CD4-positive, alpha-beta T cell treated with Interleukin-21 for 1 hour (primary cell): ENCODE measurements at regions not wholly inside any gene's neighbourhood (a gene's known extent, or its start where the extent isn't known, plus 50 kb on each side); places are given as distances from the start of the nearest gene placed in this dataset.
"Not testable (repeated sequence)": the region's sequence is repeated elsewhere in the genome, so short reads cannot be mapped to it uniquely, and the experiment has no call there.

Experiments
- DNase-seq: peaks from one replicate; pipeline ENCODE4 v3.0.0-alpha.2; 2020

DNA sequence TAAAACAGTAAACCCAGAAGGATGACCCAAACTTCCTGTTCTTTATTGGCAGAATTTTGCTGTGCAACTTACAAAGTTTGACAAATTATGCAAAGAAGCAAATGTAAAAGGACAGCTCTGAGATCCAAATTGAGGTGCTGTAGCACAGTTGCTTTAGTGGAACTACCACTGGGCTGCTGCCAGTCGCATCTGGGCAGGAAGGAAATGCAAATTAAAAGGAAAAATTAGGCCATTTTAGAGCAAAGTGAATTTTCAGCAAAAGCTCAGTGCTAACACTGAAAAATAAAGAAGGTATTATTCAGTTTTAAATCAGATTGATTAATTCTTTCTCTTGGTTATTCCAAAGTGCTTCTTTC lies 104.5 kb downstream of the ZMAT3 start:
- DNase-seq = no peak

DNA sequence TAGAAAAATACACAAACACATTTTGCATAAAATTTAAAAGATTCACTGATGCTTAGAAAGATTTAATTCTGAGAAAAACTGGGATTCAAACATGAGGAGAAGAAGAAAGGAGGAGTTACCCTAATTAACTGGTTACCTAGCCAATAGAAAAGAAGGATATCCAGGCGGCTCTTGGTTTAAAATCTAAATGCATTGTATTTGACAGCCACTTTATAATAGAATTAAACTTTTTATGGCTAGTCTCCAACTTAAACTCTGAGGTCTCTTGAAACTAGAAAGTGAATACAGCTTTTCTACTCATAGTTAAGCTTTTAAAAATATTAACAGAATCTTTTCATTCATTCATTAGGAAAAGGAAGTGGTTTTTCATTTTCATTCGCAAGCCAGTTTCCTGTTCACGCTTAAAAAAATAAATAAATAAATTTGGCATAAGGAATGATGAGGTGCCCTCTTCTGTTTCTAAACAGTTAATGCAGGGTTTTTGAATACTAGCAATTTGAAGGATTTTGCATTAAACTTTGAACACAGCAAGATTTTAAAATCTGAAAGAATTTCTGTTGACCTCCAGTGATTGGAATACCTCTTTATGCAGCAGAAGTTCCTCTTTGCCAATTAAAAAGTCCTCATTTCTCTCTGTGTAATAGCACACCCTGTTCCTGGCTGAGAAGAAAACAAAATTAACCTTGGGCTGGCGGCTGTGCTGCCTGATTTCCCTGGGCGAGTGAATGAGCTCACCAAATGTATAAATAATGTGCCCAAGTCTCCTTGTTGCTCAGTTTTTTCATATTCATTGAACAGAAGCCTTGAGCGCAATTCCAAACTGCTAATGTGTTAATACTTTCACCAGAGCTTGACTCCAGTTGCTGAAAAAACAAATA lies 105.1 kb downstream of the ZMAT3 start:
- DNase-seq = peak; percentile 7

DNA sequence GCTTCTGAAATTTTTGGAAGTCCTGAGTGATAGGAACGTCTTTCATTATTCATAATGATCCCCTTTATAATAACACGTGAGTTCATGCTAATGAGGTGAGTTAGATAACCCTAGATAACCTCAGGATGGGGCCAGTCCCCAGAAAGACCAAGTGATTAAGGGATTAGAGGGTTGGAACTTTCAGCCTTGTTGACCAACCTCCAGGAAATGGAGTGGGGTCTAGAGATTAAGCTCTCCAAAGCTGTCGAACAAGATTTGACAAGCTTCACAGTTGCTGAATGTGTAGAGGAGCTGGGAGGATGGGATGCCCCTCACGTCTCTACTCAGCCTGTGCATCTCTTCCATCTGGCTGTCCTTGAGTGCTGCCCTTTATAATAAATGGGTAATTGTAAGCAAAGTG lies 107.1 kb downstream of the ZMAT3 start:
- DNase-seq = no peak

DNA sequence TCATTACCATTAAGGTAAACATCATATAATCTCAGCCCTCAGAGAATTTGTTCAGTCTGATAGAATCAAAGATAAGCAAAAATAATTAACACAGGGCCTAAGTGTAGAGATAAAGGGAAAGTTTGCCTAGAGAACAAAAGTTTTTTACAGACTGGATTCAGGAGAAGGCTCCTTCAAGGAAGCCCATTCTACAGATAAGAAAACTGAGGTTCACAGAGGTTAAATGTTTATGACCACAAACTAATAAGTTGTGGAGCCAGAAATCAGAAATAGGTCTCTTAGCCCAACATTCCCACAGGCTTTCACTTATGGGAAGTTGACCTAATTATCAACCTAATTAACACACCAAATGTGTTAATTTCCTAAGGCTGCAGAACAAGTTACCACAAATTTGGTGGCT lies 110.7 kb downstream of the ZMAT3 start:
- no peak for DNase-seq

DNA sequence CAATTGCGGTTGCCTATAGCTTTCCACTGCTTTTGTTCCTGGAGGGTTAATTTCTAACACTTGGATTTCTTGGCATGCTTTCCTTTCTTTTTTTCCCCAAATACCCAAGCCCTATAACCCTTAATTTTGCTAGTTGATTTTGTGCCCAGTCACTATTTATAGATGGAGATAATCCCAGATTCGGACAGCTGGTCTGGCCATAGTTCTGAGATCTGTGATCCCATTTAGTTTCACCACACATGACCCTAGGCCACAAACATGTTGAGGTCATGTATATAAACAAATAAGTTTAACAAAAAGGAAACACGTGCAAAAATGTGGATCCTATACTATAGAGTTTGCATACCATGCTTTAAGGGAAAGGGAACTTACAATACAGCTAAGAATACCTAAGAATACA lies 111.4 kb downstream of the ZMAT3 start:
- DNase-seq = no peak

DNA sequence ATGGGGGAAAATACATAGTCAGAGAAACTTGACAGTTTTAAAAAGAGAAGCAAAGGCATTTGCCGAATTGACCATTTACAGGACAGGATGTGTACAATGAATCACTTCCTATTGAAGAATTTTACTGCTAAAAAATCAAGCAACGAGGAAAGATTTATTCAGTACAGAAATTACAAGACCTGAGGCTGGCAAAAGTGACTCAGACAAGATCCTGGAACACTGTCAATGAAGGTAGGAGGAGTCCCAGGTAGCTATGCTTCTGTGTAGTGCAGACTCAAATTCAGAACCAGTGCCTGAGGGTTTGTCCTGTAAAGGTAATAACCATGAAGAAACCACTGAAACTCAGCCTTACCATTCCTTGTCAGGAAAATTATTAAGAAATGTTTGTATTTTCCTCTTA lies 120.9 kb downstream of the ZMAT3 start:
- no peak for DNase-seq

DNA sequence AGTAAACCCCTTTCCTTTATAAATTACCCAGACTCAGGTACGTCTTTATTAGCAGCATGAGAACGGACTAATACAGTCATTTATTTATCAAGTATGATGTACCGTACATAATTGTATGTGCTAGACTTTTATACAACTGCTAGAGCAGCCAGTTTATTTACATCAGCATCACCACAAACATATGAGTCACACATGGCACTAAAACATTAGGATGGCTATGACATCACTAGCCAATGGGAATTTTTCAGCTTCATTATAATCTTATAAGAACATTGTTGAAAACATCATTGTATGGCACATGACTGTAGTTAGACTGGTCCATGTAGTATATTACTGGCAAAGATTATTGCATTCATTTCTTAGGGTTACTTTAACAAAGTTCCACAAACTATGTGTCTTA lies 121.7 kb downstream of the ZMAT3 start:
- DNase-seq = no peak

DNA sequence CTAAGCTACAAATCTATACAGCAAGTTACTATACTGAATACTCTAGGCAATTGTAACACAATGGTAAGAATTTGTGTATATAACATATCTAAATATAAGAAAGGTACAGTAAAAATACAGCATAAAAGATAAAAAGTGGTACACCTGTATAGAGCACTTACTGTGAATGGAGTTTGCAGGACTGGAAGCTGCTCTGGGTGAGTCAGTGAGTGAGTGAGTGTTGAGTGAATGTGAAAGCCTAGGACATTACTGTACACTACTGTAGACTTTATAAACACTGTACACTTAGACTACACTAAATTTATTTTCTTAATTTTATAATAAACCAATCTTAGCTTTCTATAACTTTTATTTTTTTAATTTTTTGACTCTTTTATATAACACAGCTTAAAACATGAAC lies 123.1 kb downstream of the ZMAT3 start:
- no peak for DNase-seq

DNA sequence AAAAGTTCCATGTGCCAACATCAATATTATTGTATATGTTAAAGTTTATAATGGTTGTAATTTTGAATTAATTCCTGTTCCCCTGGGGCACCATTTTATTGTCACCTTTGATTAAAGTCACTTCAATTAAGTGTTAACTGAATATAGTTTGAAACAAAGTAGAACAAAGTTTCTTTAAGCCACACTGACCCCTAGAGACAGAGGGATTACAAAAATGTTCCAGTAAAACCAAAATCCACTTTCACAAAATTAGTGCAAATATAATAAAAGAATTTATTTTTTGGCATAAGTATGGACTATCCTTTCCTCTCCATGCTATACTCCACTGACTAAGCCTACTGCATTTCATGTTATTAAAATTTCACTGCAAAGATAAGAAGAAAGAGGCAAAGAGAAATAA lies 123.9 kb downstream of the ZMAT3 start:
- DNase-seq = no peak

DNA sequence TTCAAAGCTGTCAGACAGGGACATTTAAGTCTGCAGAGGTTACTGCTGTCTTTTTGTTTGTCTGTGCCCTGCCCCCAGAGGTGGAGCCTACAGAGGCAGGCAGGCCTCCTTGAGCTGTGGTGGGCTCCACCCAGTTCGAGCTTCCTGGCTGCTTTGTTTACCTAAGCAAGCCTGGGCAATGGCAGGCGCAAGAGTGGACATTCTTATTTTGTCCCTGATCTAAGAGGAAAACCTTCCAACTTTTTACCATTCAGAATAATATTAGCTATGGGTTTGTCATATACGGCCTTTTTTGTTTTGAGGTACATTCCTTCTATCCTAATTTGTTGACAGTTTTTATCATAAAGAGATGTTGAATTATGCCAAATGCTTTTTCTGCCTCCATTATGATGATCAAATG lies 129.3 kb downstream of the ZMAT3 start:
- DNase-seq = not testable (repeated sequence)

DNA sequence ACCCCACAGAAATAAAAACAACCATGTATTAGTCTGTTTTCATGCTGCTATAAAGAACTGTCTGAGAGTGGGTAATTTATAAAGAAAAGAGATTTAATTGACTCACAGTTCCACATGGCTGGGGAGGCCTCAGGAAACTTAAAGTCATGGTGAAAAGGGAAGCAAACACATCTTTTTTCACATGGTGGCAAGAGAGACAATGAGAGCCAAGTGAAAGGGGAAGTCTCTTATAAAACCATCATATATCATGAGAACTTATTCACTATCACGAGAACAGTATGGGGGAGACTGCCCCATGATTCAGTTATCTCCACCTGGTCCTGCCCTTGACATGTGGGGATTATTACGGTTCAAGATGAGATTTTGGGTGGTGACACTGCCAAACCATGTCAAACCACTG lies 141.5 kb downstream of the ZMAT3 start:
- DNase-seq = no peak

DNA sequence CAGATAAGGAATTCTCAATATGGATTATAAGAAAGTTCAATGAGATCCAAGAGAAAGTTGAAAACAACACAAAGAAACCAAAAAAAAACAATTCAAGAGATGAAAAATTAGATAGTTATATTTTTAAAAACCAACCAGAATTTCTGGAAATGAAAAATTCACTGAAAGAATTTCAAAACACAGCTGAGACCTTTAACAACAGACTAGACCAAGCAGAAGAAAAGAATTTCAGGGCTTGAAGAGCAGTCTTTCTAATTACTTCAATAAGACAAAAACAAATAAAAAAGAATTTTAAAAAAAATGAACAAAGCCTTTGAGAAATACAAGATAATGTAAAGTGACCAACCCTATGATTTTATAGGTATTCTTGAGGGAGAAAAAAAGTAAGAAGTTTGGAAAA lies 155.4 kb downstream of the ZMAT3 start:
- DNase-seq = no peak

DNA sequence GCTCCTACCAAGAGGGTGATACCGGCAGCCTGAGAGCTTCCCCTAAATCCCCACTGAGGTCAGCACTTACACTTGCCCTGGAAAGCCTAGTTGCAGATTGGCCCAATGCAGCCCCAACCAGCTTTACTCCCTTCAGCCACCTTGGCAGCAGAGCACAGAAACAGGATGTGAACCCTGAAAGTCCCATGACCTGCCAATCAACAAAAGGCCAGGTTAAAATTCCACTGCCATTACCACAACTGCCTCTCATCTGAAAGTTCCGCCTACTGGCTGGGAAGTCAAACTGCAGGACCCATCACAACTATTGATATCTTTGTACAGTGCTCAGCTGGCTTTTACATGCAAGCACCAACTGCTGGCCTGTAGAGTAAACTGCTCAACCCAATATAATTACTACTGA lies 156.2 kb downstream of the ZMAT3 start:
- no peak for DNase-seq

DNA sequence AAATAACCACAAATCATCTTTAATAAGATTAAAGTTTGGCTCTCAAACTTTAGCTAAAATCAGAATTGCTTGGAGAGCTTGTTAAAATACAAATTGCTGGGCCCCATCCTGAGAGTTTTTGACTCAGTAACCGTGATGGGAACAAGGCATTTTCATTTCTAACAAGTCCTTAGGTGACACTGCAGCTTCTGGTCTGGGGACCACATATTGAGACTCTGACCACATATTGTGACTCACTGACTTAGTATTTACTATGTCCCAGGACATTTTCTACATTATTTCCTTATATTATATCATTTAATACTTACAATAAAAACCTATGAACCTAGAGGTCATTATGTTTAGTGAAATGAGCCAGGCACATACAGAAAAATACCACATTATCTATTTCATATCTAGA lies 164.5 kb downstream of the ZMAT3 start:
- no peak for DNase-seq

DNA sequence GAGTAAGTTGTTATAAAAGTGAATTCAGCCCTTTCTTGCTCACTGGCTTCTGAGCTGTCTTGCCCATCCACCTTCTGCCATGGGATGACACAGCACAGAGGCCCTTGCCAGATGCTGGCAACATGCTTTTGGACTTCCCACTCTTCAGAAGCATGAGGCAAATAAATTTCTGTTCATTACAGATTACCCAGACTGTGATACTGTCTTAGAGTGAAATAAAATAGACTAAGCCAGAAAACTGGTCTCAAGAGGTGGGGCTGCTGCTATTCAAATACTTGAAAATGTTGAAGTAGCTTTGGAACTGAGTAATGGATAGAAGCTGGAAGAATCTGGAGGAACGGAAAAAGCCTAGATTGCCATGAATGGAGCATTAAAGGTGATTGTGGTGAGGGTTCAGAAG lies 170.4 kb downstream of the ZMAT3 start:
- no peak for DNase-seq

DNA sequence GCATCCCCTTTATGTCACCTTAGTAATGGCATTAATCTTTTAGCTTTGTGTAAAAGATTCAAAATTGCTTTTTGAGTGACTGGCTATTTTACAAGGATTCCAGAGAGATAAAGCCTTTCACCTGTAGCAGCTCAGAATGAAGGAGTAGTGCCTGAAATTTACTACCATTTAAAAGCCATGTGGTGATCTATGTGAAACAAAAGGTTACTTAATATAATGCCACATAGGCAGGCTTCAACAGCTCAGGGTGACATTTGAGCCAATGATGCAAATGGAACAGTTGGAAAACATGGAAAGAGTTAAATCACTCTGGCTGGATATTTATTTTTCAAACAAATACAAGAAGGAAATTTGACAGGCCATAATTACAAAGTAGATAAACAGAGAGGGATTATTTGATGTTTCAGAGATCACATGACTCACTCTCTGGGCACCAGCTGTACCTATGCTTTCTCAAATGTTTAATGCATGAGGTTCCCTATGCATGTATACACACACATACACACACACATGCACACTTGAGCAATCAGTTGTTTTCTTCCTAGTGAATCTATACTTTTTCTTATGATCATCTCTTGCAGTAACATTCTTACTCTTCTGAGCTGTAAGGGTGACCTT lies 171.5 kb downstream of the ZMAT3 start:
- no peak for DNase-seq

DNA sequence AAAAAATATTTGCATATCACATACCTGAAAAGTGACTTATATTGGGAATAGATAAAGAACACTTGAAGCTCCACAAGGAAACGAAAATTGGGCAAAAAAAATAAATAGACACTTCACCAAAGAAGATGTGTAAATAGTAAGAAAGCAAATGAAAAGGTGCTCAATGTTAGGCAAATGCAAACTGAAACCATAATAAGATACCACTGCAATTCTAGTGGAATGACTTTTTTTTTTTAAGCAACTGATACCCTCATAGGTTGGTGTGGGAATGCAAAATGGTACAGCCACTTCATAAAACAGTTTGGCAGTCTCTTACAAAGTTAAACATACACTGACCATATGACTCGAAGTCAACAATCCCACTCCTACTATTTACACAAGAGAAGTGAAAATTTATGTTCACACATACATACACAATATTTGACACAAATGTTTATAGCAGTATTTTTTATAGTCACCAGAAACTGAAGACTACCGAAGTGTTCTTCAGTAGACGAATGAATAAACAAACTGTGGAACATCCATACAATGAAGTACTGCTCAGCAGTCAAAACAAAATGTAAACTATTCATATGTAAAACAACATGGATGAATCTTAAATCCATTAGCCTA lies 176.3 kb downstream of the ZMAT3 start:
- DNase-seq = no peak
